22Rv1 (cell line): ENCODE measurements at regions not wholly inside any gene's neighbourhood (a gene's known extent, or its start where the extent isn't known, plus 50 kb on each side); places are given as distances from the start of the nearest gene placed in this dataset.

ENCODE experiments used
- H3K27ac ChIP-seq: fragments of 450-650 bp; 2 replicates; pipeline ENCODE4 v1.5.1; 2017
- CTCF ChIP-seq: fragments of 450-650 bp; IDR thresholded peaks from 2 replicates; pipeline ENCODE4 v1.5.1; 2017; ENCODE audit warnings: mild to moderate bottlenecking
- ZFX ChIP-seq: fragments of 450-650 bp; IDR thresholded peaks from 2 replicates; pipeline ENCODE4 v1.6.1; 2017; ENCODE audit warnings: antibody characterized with exemption, borderline replicate concordance

GRCh38 chr2:45281311-45281710 lies 272.1 kb upstream of the SIX2 start:
- TF ChIP-seq ZFX: no peak
- no peak for TF ChIP-seq CTCF
- H3K27ac ChIP-seq: no peak overlapping the region

- no peak overlapping the region for H3K27ac ChIP-seq
- TF ChIP-seq ZFX (no peak), CTCF (no peak)
Observed at GRCh38 chr2:45280794-45281193, 271.5 kb upstream of the SIX2 start.

DNA sequence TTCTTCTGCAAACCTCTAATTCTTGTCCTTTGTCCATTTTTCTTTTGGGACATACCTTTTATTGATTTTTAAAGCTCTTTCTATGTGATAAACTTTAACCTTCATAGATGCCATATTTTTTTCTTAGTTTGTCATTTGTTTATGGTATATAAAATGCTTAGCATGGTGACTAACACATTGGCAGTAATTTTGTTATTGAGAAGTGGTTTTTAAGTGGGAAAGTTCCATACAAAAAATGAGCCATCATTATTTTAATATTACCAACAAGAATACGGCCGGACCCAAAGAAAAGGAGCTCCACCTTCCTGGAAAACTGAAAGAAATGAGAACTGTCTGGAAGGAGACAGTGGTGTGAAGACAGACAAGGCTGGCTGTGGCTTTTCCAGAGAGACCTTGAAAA lies 270.1 kb upstream of the SIX2 start:
- H3K27ac ChIP-seq: no peak overlapping the region
- TF ChIP-seq CTCF: no peak
- TF ChIP-seq ZFX: no peak

DNA sequence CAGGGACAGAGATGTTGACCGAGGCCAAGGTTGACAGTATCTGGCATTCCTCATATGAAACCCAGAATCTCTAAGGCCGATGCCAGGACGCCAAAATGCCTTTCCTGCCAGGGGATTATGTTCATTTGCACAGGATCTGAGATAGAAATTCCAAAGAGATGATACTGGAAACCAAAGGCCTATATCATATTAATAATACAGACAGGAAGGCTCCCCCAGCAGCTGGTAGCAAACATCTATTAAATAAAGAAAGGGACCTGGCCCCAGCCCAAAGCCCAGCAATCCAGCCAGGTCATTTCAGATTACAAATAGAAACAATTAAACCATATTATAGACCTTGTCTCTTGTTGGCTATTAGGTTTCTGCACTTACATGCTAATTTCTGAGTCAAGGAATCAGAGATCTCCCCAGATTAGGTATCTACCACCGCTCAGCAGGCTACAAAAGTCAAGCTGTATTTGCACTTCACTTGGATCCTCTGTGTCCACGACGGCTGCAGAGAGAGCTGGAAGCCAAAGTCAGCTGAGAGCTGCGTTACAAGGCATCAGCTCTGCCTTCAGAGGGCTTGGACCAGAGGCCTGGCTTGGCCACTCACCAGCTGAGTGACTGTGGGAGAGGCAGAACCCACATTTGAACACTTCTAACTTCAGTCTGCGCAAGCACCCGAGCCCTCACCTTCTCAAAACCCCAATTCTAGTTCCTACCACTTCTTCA lies 269.3 kb upstream of the SIX2 start:
- no peak overlapping the region for H3K27ac ChIP-seq
- no peak for TF ChIP-seq ZFX
- no peak for TF ChIP-seq CTCF

DNA sequence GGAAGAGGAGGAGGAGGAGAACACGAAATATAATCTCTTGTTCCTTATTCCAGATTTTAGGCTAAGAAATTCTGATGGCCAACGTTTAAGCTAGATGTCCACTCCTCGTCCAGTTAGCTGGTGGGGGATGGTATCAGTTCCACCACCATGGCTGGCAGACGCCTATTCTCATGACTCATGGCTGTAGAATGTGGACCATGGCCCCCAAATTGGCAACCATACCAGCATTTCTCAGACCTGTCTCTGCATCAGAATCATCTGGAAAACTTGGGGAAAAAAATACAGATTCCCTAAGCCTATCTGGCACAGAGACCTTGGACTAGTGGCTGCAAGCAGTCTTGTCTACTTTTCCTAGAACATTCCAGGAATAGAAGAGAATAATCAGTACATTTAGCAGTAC lies 267.7 kb upstream of the SIX2 start:
- H3K27ac ChIP-seq: no peak overlapping the region
- no peak for TF ChIP-seq CTCF
- TF ChIP-seq ZFX: no peak

GRCh38 chr2:45275806-45276205 lies 266.6 kb upstream of the SIX2 start:
- no peak for TF ChIP-seq CTCF
- TF ChIP-seq ZFX: no peak
- peak overlapping the region; percentile 96; the same call in 1 of the 2 replicates for H3K27ac ChIP-seq

DNA sequence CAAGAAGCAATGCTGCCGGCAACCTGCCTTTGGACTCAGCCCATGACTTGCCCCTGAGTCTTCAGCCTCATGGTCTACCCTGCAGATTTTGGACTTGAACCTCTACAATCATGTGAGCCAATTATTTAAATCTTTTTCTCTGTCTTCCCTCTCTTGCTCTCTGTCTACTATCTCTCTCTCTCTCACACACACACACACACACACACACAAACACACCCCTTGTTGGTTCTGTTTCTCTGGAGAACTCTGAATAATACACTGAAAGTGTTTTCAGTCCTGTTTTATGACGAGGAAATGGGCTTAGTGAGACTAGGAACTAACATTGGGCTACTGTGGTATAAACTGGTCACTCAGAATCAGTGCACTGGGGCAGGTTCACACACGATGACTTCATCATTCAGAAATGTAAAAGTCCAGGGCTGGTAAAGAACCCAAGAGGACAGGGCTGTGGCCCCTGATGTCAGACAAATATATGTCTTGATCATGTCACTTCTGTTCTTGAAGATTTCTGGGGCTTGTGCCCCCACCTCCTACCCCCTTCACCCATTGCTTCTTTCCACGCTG lies 266.1 kb upstream of the SIX2 start:
- TF ChIP-seq ZFX (no peak), CTCF (no peak)
- H3K27ac ChIP-seq: peak overlapping the region; percentile 96
